MM.1S (cell line): ENCODE measurements at regions not wholly inside any gene's neighbourhood (a gene's known extent, or its start where the extent isn't known, plus 50 kb on each side); places are given as distances from the start of the nearest gene placed in this dataset.

Source experiments
- EZH2 ChIP-seq: fragments of 300-600 bp; sonication (generic); optimal IDR thresholded peaks from 2 replicates; pipeline ENCODE3; 2017; ENCODE audit warnings: low read depth, mild to moderate bottlenecking, antibody characterized with exemption, low read length, mixed read lengths
- EZH2phosphoT487 ChIP-seq: fragments of 300-600 bp; sonication (generic); IDR thresholded peaks from 2 replicates; pipeline ENCODE4 v1.6.1; 2018; ENCODE audit warnings: antibody characterized with exemption, low read length
- TF ChIP-seq, protein P1 (sequence below): fragments of 300-600 bp; sonication (generic); IDR thresholded peaks from 2 replicates; pipeline ENCODE4 v1.5.1; 2016; ENCODE audit warnings: antibody characterized with exemption, low read length, mixed read lengths

DNA sequence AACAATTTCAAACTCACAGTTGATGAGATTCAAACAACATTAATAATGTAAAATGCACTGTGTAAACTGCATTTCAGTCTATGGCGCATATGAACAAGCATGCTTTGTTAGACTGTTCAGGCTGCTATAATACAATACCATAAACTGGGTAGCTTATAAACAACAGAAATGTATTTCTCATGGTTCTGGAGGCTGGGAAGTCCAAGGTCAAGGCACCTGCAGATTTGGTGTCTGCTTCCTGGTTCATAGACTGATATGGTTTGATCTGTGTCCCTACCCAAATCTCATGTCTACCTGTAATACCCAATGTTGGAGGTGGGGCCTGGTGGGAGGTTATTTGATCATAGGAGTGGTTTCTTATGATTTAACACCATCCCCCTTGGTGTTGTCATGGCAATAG is 148.1 kb upstream of the SERPINE2 start:
- TF ChIP-seq, protein P1, sequence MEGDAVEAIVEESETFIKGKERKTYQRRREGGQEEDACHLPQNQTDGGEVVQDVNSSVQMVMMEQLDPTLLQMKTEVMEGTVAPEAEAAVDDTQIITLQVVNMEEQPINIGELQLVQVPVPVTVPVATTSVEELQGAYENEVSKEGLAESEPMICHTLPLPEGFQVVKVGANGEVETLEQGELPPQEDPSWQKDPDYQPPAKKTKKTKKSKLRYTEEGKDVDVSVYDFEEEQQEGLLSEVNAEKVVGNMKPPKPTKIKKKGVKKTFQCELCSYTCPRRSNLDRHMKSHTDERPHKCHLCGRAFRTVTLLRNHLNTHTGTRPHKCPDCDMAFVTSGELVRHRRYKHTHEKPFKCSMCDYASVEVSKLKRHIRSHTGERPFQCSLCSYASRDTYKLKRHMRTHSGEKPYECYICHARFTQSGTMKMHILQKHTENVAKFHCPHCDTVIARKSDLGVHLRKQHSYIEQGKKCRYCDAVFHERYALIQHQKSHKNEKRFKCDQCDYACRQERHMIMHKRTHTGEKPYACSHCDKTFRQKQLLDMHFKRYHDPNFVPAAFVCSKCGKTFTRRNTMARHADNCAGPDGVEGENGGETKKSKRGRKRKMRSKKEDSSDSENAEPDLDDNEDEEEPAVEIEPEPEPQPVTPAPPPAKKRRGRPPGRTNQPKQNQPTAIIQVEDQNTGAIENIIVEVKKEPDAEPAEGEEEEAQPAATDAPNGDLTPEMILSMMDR = no peak
- TF ChIP-seq EZH2 (no peak), EZH2phosphoT487 (no peak)
